ENCODE measurements at regions not wholly inside any gene's neighbourhood (a gene's known extent, or its start where the extent isn't known, plus 50 kb on each side); places are given as distances from the start of the nearest gene placed in this dataset.

GRCh38 chr15:72873379-72874233 is 90.0 kb upstream of the ADPGK start:
- no peaks in the 10 kb centered on the region for H3K4me1 ChIP-seq (ENCODE audit: control insufficient read depth, insufficient read depth, low read length)
- DNase-seq: no peak
- no peaks in the 10 kb centered on the region for H3K36me3 ChIP-seq (ENCODE audit: control insufficient read depth, insufficient read depth, low read length)
- H3K27me3 ChIP-seq (ENCODE audit: control insufficient read depth, insufficient read depth, low read length): no peaks in the 10 kb centered on the region
- no peaks in the 10 kb centered on the region for H3K9me3 ChIP-seq (ENCODE audit: control insufficient read depth, low read depth, low read length)
- H3K27ac ChIP-seq (ENCODE audit: low read length): no peak overlapping the region
- H3K4me3 ChIP-seq (ENCODE audit: low read length): no peak overlapping the region
- WGBS (ENCODE audit: insufficient coverage, low lambda C conversion rate): 83% methylated on average over 1 of the region's 12 CpGs

GRCh38 chr15:72872066-72872845 is 88.7 kb upstream of the ADPGK start:
- Histone ChIP-seq H3K36me3 (ENCODE audit: control insufficient read depth, insufficient read depth, low read length) (no peaks in the 10 kb centered on the region), H3K27me3 (ENCODE audit: control insufficient read depth, insufficient read depth, low read length) (no peaks in the 10 kb centered on the region), H3K9me3 (ENCODE audit: control insufficient read depth, low read depth, low read length) (no peaks in the 10 kb centered on the region), H3K27ac (ENCODE audit: low read length) (no peak overlapping the region), H3K4me1 (ENCODE audit: control insufficient read depth, insufficient read depth, low read length) (no peaks in the 10 kb centered on the region), H3K4me3 (ENCODE audit: low read length) (no peak overlapping the region)
- no peak for DNase-seq
- WGBS (ENCODE audit: insufficient coverage, low lambda C conversion rate): 86% methylated on average over 2 of the region's 10 CpGs

- WGBS (ENCODE audit: insufficient coverage, low lambda C conversion rate): no CpG with 5 or more reads among the region's 5 CpGs
Observed at GRCh38 chr15:72866866-72867616, 83.5 kb upstream of the ADPGK start.

GRCh38 chr15:72866182-72866581 is 82.6 kb upstream of the ADPGK start:
- Histone ChIP-seq H3K27me3 (ENCODE audit: control insufficient read depth, insufficient read depth, low read length) (no peaks in the 10 kb centered on the region), H3K27ac (ENCODE audit: low read length) (no peak overlapping the region), H3K4me3 (ENCODE audit: low read length) (no peak overlapping the region), H3K36me3 (ENCODE audit: control insufficient read depth, insufficient read depth, low read length) (no peaks in the 10 kb centered on the region), H3K4me1 (ENCODE audit: control insufficient read depth, insufficient read depth, low read length) (peaks cover 12% of the 10 kb centered on the region), H3K9me3 (ENCODE audit: control insufficient read depth, low read depth, low read length) (no peaks in the 10 kb centered on the region)
- DNase-seq: no peak

More at GRCh38 chr15:72866866-72867616, 83.5 kb upstream of the ADPGK start:
- H3K4me3 ChIP-seq (ENCODE audit: low read length): no peak overlapping the region
- H3K27me3 ChIP-seq (ENCODE audit: control insufficient read depth, insufficient read depth, low read length): no peaks in the 10 kb centered on the region
- H3K9me3 ChIP-seq (ENCODE audit: control insufficient read depth, low read depth, low read length): no peaks in the 10 kb centered on the region
- H3K36me3 ChIP-seq (ENCODE audit: control insufficient read depth, insufficient read depth, low read length): no peaks in the 10 kb centered on the region
- DNase-seq: no peak
- H3K4me1 ChIP-seq (ENCODE audit: control insufficient read depth, insufficient read depth, low read length): peaks cover 12% of the 10 kb centered on the region
- no peak overlapping the region for H3K27ac ChIP-seq (ENCODE audit: low read length)

DNA sequence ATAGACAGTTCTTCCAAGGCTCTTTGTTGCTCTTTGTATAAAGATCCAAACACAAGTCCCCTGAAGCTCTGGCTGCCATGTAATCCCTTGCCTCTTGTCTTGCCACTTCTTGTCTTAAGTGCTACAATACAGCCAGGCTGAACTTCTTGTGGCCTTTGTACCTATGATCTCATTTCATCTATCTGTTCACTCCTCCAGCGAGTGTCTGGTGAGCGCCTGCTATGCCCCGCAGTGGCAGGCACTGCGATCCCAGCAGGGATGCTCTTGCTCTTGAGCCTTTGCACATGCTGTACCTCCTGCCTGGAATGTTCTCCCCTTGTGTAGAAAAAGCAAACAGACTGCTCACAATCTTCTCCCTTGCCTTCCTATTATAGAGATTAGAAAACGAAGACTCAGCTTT is 81.9 kb upstream of the ADPGK start:
- WGBS (ENCODE audit: insufficient coverage, low lambda C conversion rate): no CpG with 5 or more reads among the region's 5 CpGs
- Histone ChIP-seq H3K4me3 (ENCODE audit: low read length) (no peak overlapping the region), H3K27ac (ENCODE audit: low read length) (no peak overlapping the region), H3K9me3 (ENCODE audit: control insufficient read depth, low read depth, low read length) (no peaks in the 10 kb centered on the region), H3K4me1 (ENCODE audit: control insufficient read depth, insufficient read depth, low read length) (peaks cover 12% of the 10 kb centered on the region), H3K36me3 (ENCODE audit: control insufficient read depth, insufficient read depth, low read length) (no peaks in the 10 kb centered on the region), H3K27me3 (ENCODE audit: control insufficient read depth, insufficient read depth, low read length) (no peaks in the 10 kb centered on the region)
- peak; percentile 66 to 84 for DNase-seq

DNA sequence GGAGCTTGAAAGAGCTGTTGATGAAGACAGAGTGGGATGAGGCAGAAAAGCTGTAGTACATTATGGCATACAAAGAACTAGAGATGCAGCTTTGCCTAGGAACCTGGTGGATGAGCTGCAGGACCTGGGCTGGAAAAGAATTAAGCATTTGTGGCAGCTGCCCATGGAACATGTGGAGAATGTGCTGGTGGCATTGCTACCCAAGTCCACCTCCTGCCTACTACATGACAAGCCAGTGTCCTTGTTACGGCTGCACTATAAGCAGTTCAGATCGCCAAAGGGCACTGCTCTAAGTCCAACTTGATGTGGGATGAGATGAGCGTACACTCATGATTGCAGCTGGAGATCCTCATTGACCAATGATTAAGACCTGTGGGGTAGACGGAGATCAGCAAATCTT is 81.1 kb upstream of the ADPGK start:
- no CpG with 5 or more reads among the region's 4 CpGs for WGBS (ENCODE audit: insufficient coverage, low lambda C conversion rate)
- Histone ChIP-seq H3K4me3 (ENCODE audit: low read length) (no peak overlapping the region), H3K27ac (ENCODE audit: low read length) (no peak overlapping the region), H3K9me3 (ENCODE audit: control insufficient read depth, low read depth, low read length) (no peaks in the 10 kb centered on the region), H3K27me3 (ENCODE audit: control insufficient read depth, insufficient read depth, low read length) (no peaks in the 10 kb centered on the region), H3K4me1 (ENCODE audit: control insufficient read depth, insufficient read depth, low read length) (peaks cover 16% of the 10 kb centered on the region), H3K36me3 (ENCODE audit: control insufficient read depth, insufficient read depth, low read length) (no peaks in the 10 kb centered on the region)
- DNase-seq: no peak

GRCh38 chr15:72861354-72861910 is 77.9 kb upstream of the ADPGK start:
- Histone ChIP-seq H3K9me3 (ENCODE audit: control insufficient read depth, low read depth, low read length) (no peaks in the 10 kb centered on the region), H3K4me1 (ENCODE audit: control insufficient read depth, insufficient read depth, low read length) (peaks cover 28% of the 10 kb centered on the region), H3K27ac (ENCODE audit: low read length) (no peak overlapping the region), H3K4me3 (ENCODE audit: low read length) (no peak overlapping the region), H3K36me3 (ENCODE audit: control insufficient read depth, insufficient read depth, low read length) (no peaks in the 10 kb centered on the region), H3K27me3 (ENCODE audit: control insufficient read depth, insufficient read depth, low read length) (no peaks in the 10 kb centered on the region)
- WGBS (ENCODE audit: insufficient coverage, low lambda C conversion rate): 100% methylated on average over 1 of the region's 2 CpGs
- no peak for DNase-seq

DNA sequence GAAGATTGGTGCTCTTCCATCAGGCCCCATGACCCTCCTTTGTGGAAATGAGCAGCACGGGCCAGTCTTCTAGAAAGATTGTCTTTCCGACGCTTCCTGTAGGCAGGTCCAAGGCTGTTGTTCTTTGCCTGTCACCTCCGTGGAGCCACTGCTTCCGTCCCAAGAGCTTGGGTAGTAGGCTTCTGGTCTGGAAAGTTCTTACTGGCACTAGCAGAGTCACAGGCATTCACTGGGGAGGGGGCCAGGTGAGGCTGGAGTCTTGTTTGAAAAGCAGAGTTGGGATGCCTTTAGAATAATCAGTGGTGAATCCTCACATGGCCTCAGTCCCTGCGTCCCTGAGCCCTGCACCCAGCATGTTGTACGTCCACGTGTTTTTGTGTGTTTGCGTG is 76.2 kb upstream of the ADPGK start:
- no CpG with 5 or more reads among the region's 9 CpGs for WGBS (ENCODE audit: insufficient coverage, low lambda C conversion rate)
- Histone ChIP-seq H3K36me3 (ENCODE audit: control insufficient read depth, insufficient read depth, low read length) (no peaks in the 10 kb centered on the region), H3K27me3 (ENCODE audit: control insufficient read depth, insufficient read depth, low read length) (no peaks in the 10 kb centered on the region), H3K4me3 (ENCODE audit: low read length) (no peak overlapping the region), H3K9me3 (ENCODE audit: control insufficient read depth, low read depth, low read length) (no peaks in the 10 kb centered on the region), H3K4me1 (ENCODE audit: control insufficient read depth, insufficient read depth, low read length) (peaks cover 16% of the 10 kb centered on the region), H3K27ac (ENCODE audit: low read length) (peak overlapping the region; percentile 61)
- DNase-seq: no peak

DNA sequence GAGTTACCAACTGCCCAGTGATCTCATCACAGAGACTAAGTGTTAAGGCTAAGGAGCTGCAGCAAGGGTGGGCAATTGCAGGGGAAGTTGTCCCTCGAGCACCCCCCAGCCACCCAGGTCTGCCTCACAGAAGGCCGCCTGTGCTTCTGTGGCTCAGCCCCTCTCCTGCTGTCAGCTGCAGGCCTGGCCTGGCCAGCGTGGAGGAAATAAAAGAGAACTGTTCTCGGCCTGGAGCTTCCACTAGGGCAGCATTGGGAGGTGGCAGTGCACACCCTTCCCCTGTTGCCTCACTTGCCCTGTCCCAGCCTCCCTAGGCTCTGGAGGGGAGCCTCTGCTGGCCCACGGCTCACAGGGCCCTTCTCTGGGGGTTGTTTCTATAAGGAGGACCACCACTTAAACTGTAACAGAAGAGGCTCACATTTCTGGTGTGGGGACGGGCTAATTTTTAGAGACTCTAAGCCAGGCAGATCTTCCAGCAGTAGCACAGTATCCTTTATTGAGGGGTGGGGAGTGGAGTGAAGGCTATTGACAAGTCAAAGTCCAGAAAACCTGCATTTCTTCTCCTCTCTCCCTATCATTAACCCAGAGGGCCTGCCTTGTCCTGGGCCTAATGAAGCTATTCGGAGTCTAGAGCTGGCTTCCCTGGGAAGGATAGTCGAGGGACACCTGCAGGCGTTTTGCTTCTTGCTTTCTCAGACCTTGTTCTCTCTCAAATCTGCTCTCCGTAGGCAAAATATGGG is 75.6 kb upstream of the ADPGK start:
- no peak overlapping the region for H3K4me3 ChIP-seq (ENCODE audit: low read length)
- peaks cover 16% of the 10 kb centered on the region for H3K4me1 ChIP-seq (ENCODE audit: control insufficient read depth, insufficient read depth, low read length)
- no CpG with 5 or more reads among the region's 10 CpGs for WGBS (ENCODE audit: insufficient coverage, low lambda C conversion rate)
- no peaks in the 10 kb centered on the region for H3K9me3 ChIP-seq (ENCODE audit: control insufficient read depth, low read depth, low read length)
- no peaks in the 10 kb centered on the region for H3K36me3 ChIP-seq (ENCODE audit: control insufficient read depth, insufficient read depth, low read length)
- peak overlapping the region; percentile 61 for H3K27ac ChIP-seq (ENCODE audit: low read length)
- peak; percentile 61 to 80 for DNase-seq
- H3K27me3 ChIP-seq (ENCODE audit: control insufficient read depth, insufficient read depth, low read length): no peaks in the 10 kb centered on the region
